ENCODE measurements at regions not wholly inside any gene's neighbourhood (a gene's known extent, or its start where the extent isn't known, plus 50 kb on each side); places are given as distances from the start of the nearest gene placed in this dataset.

- TF ChIP-seq EZH2phosphoT487 (IDR thresholded peaks at IDR 0.05; ENCODE audit: borderline replicate concordance, low read depth, low read length) (no peak), CTCF (conservative IDR thresholded peaks at IDR 0.05; ENCODE audit: low read length) (no peak)
These were observed 53.9 kb upstream of the MCUR1 start for GRCh38 chr6:13868236-13868635.

Data from OCI-LY7 (cell line).